ENCODE measurements at regions not wholly inside any gene's neighbourhood (a gene's known extent, or its start where the extent isn't known, plus 50 kb on each side); places are given as distances from the start of the nearest gene placed in this dataset.

DNA sequence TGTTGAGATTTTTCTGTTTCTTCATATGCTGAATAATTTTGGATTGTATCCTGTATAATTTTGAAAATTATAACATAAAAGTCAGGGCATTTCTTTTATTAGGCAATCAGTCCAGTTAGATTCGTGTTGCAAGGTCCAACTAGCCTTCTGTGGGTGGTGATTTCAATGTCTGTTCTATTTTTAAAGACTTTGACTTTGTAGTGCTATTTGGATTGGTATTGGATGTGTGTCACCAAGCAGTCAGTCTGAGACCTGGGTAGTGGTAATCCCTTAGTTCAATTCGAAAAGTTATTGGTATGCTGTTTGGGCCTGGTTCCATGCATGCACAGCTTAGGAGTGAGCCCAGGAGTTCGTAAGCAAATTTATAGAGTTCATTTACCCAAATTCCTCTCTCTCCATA lies 82.2 kb downstream of the EPDR1 start:
- H3K4me3 ChIP-seq (ENCODE audit: low read depth, low read length): no peak overlapping the region
- no peaks in the 10 kb centered on the region for H3K27me3 ChIP-seq (ENCODE audit: control insufficient read depth, insufficient read depth, low read length)
- no peak overlapping the region for H3K9ac ChIP-seq (ENCODE audit: low read depth, low read length)
- H3K4me1 ChIP-seq (ENCODE audit: control insufficient read depth, insufficient read depth, low read length): no peaks in the 10 kb centered on the region
- no peaks in the 10 kb centered on the region for H3K9me3 ChIP-seq (ENCODE audit: control insufficient read depth, insufficient read depth, low read length)
- no peaks in the 10 kb centered on the region for H3K36me3 ChIP-seq (ENCODE audit: control insufficient read depth, insufficient read depth, low read length)

DNA sequence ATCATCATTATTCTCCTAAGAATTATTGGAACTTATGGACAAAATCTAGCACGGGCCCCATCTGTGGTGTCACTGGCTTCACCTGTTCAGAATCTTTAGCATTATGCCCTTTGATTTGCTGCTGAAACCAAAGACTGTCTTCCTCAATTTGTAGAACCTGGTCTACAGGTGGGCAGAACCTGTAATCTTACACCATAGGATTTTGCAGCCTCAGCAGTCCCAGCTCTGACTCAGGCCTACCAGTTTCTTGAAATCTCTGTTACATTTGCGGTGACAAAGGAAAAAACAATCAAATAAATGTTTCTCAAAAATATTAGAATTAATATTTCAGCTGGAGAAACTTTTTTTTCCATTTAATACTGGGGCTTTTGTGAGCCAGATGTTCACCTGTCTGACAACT lies 86.1 kb downstream of the EPDR1 start:
- H3K9ac ChIP-seq (ENCODE audit: low read depth, low read length): no peak overlapping the region
- H3K9me3 ChIP-seq (ENCODE audit: control insufficient read depth, insufficient read depth, low read length): no peaks in the 10 kb centered on the region
- no peaks in the 10 kb centered on the region for H3K27me3 ChIP-seq (ENCODE audit: control insufficient read depth, insufficient read depth, low read length)
- no peaks in the 10 kb centered on the region for H3K4me1 ChIP-seq (ENCODE audit: control insufficient read depth, insufficient read depth, low read length)
- H3K4me3 ChIP-seq (ENCODE audit: low read depth, low read length): no peak overlapping the region
- H3K36me3 ChIP-seq (ENCODE audit: control insufficient read depth, insufficient read depth, low read length): no peaks in the 10 kb centered on the region

DNA sequence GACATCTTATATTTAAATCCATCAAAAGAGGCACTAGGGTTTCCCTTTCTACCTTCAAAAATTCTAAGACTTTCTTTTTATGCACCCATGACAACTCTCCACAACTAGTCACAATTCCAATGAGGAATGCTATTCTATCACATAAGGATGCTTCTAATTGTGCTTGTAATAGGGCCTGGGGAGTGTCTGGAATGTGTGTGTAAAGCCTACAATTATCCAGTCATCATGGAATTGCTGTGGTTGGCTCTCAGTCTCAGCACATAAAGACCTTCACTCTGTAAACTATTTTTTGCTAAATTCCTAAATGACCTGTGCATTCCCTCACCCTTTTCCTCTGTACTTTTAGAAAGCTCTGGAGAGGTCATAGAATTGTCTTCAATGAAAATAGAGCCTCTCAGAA lies 86.7 kb downstream of the EPDR1 start:
- Histone ChIP-seq H3K4me3 (ENCODE audit: low read depth, low read length) (no peak overlapping the region), H3K4me1 (ENCODE audit: control insufficient read depth, insufficient read depth, low read length) (no peaks in the 10 kb centered on the region), H3K36me3 (ENCODE audit: control insufficient read depth, insufficient read depth, low read length) (no peaks in the 10 kb centered on the region), H3K9ac (ENCODE audit: low read depth, low read length) (no peak overlapping the region), H3K9me3 (ENCODE audit: control insufficient read depth, insufficient read depth, low read length) (no peaks in the 10 kb centered on the region), H3K27me3 (ENCODE audit: control insufficient read depth, insufficient read depth, low read length) (no peaks in the 10 kb centered on the region)

DNA sequence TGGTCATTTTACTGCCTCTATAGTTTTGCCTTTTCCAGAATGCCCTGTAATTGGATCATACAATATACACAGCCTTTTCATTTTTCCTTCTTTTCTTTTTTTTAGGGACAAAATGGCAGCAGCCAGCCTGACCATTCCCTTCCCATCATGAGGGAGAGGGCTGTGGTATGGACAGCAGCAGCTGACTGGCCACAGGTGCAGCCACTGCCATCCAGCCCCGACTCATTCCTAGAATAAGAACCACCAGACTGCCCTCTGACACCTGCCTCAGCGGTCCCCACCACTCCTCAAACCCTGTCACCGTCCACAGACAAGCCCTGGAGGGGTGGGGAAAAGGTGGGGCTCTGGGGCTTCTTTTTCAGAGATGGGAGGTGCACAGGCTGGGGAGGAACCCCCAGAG lies 92.8 kb downstream of the EPDR1 start:
- no peaks in the 10 kb centered on the region for H3K36me3 ChIP-seq (ENCODE audit: control insufficient read depth, insufficient read depth, low read length)
- H3K9me3 ChIP-seq (ENCODE audit: control insufficient read depth, insufficient read depth, low read length): no peaks in the 10 kb centered on the region
- H3K9ac ChIP-seq (ENCODE audit: low read depth, low read length): no peak overlapping the region
- no peaks in the 10 kb centered on the region for H3K27me3 ChIP-seq (ENCODE audit: control insufficient read depth, insufficient read depth, low read length)
- H3K4me1 ChIP-seq (ENCODE audit: control insufficient read depth, insufficient read depth, low read length): no peaks in the 10 kb centered on the region
- H3K4me3 ChIP-seq (ENCODE audit: low read depth, low read length): no peak overlapping the region

DNA sequence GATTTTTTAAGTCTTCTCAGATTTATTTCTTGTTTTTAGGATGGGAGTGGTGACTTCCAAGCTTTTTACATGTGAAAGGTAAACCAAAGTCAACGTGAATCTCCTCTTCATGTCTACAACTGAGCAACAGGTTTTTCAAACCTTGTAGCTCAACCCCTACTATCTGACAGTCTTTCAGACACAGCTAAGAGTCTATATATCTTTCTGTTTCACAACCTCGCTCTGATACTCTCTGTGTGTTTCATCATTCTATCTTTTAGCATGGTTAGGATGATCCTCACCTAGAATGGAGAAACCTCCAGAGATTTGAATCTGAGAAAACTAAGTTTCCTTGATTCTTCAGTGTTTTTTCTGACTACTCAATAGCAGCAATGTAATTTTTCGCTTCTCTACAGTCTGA lies 96.1 kb downstream of the EPDR1 start:
- Histone ChIP-seq H3K4me3 (ENCODE audit: low read depth, low read length) (no peak overlapping the region), H3K27me3 (ENCODE audit: control insufficient read depth, insufficient read depth, low read length) (no peaks in the 10 kb centered on the region), H3K9ac (ENCODE audit: low read depth, low read length) (no peak overlapping the region), H3K4me1 (ENCODE audit: control insufficient read depth, insufficient read depth, low read length) (no peaks in the 10 kb centered on the region), H3K9me3 (ENCODE audit: control insufficient read depth, insufficient read depth, low read length) (no peaks in the 10 kb centered on the region), H3K36me3 (ENCODE audit: control insufficient read depth, insufficient read depth, low read length) (no peaks in the 10 kb centered on the region)

DNA sequence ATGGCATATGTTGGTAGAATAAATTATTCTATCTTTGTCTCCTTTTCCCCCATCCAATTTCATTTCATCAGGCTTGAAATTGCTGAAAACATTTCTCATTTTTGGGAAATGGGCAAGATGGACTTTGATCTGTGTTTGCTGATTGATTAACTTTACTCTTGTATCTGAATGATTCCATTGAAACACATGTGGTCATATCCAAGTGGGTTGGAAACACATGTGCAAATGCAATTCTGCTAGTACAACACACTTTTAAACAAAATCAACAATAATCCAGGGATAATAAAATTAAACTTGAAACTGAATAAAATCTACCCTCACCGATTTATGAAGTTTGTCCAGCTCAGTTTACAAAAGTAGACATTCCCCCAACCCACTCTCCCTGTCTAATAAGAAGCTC lies 96.9 kb downstream of the EPDR1 start:
- no peak overlapping the region for H3K4me3 ChIP-seq (ENCODE audit: low read depth, low read length)
- H3K27me3 ChIP-seq (ENCODE audit: control insufficient read depth, insufficient read depth, low read length): no peaks in the 10 kb centered on the region
- no peaks in the 10 kb centered on the region for H3K9me3 ChIP-seq (ENCODE audit: control insufficient read depth, insufficient read depth, low read length)
- H3K4me1 ChIP-seq (ENCODE audit: control insufficient read depth, insufficient read depth, low read length): no peaks in the 10 kb centered on the region
- H3K9ac ChIP-seq (ENCODE audit: low read depth, low read length): no peak overlapping the region
- no peaks in the 10 kb centered on the region for H3K36me3 ChIP-seq (ENCODE audit: control insufficient read depth, insufficient read depth, low read length)

DNA sequence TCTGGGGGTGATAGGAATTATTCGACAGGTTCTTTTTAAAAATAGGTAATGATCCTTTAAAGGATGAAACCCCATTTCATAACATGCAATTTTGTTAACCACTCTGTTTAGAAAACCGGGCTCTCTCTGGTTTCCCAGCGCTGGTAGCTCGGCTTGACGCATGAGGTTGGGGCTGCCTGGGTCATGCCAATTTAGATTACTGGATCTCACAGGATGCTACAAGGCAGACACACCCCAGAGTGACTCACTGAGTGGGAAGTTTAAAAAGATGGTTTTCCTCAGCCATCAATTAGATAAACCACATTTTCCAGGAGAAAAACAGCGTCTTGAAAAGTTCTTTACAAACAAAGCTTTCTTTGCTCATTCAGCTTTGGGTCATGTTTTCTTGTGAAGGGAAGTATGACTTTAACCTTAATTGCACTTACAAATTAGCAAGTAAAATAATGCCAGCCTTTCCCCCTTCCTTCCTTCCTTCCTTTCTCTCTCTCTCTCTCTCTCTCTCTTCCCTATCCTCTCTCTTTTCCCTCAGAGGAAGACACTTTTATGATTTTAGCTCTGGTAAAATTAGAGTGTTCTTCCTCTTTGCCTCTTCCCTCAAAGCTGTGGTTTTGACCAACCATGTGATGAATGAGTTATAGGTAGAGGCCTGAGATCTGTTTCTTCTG lies 99.8 kb downstream of the EPDR1 start:
- no peaks in the 10 kb centered on the region for H3K4me1 ChIP-seq (ENCODE audit: control insufficient read depth, insufficient read depth, low read length)
- H3K4me3 ChIP-seq (ENCODE audit: low read depth, low read length): no peak overlapping the region
- no peaks in the 10 kb centered on the region for H3K27me3 ChIP-seq (ENCODE audit: control insufficient read depth, insufficient read depth, low read length)
- H3K36me3 ChIP-seq (ENCODE audit: control insufficient read depth, insufficient read depth, low read length): no peaks in the 10 kb centered on the region
- no peaks in the 10 kb centered on the region for H3K9me3 ChIP-seq (ENCODE audit: control insufficient read depth, insufficient read depth, low read length)
- H3K9ac ChIP-seq (ENCODE audit: low read depth, low read length): no peak overlapping the region

DNA sequence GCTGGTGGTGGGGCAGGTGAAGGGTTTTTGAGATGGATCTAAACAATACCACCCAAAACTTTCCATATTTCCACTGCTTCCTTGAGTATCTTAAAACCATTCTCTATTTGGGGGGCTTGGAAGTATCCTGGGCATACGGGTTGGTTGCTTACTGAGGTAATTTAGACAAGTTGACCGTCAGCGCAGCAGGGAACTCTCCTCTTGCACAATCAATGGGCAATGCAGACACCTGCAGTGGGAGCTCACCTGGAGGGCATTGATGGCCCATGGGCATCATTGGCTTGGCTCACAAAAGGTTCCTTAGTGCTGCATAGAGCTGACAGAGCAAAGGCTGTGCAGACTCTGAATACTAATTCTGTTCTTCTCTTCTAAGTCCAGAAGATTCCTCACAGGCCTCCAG lies 101.5 kb downstream of the EPDR1 start:
- Histone ChIP-seq H3K4me3 (ENCODE audit: low read depth, low read length) (no peak overlapping the region), H3K4me1 (ENCODE audit: control insufficient read depth, insufficient read depth, low read length) (no peaks in the 10 kb centered on the region), H3K9ac (ENCODE audit: low read depth, low read length) (no peak overlapping the region), H3K9me3 (ENCODE audit: control insufficient read depth, insufficient read depth, low read length) (no peaks in the 10 kb centered on the region), H3K27me3 (ENCODE audit: control insufficient read depth, insufficient read depth, low read length) (no peaks in the 10 kb centered on the region), H3K36me3 (ENCODE audit: control insufficient read depth, insufficient read depth, low read length) (no peaks in the 10 kb centered on the region)

DNA sequence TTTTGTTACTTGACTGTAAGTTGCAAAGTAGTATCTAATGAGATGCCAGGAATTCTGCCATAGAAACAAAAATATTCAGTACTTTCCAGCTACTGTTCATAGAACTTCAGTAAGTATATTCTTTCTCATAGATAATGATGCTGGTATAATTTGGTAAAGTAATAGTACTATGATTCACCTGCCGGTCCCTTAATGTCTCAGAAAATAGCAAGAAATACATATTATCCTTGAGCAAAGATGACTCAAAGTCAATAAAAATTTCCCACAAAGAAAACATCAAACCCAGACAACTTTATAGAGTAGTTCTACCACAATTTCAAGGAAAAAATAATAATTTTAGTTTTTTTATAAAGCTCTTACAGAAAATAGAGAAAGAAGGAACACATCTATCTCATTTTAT lies 105.4 kb downstream of the EPDR1 start:
- no peaks in the 10 kb centered on the region for H3K9me3 ChIP-seq (ENCODE audit: control insufficient read depth, insufficient read depth, low read length)
- H3K27me3 ChIP-seq (ENCODE audit: control insufficient read depth, insufficient read depth, low read length): no peaks in the 10 kb centered on the region
- H3K4me1 ChIP-seq (ENCODE audit: control insufficient read depth, insufficient read depth, low read length): no peaks in the 10 kb centered on the region
- H3K36me3 ChIP-seq (ENCODE audit: control insufficient read depth, insufficient read depth, low read length): no peaks in the 10 kb centered on the region
- no peak overlapping the region for H3K9ac ChIP-seq (ENCODE audit: low read depth, low read length)
- H3K4me3 ChIP-seq (ENCODE audit: low read depth, low read length): no peak overlapping the region

DNA sequence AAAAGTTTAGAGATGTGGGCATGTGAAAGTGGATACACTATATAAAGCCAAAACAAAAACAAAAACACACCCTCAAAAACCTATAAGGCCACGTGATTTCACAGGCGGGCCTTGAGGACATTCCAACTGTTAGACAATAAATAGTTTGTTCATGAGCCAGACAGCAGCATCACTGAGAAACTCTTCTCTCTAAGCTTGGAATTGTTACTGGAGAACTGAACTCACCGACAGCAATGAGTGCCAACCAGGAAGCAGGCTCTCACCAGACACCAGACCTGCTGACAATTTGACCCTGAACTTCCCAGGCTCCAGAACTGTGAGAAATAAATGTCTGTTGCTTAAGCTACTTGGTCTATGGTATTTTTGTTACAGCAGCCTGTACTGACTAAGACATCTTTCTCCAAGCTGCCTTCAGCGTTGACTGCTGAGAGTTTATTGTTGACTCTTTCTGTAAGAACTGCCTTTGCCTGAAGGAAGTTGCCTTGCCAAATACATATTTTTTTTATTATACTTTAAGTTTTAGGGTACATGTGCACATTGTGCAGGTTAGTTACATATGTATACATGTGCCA lies 107.5 kb downstream of the EPDR1 start:
- no peaks in the 10 kb centered on the region for H3K4me1 ChIP-seq (ENCODE audit: control insufficient read depth, insufficient read depth, low read length)
- no peaks in the 10 kb centered on the region for H3K9me3 ChIP-seq (ENCODE audit: control insufficient read depth, insufficient read depth, low read length)
- H3K4me3 ChIP-seq (ENCODE audit: low read depth, low read length): no peak overlapping the region
- no peaks in the 10 kb centered on the region for H3K36me3 ChIP-seq (ENCODE audit: control insufficient read depth, insufficient read depth, low read length)
- no peaks in the 10 kb centered on the region for H3K27me3 ChIP-seq (ENCODE audit: control insufficient read depth, insufficient read depth, low read length)
- no peak overlapping the region for H3K9ac ChIP-seq (ENCODE audit: low read depth, low read length)

DNA sequence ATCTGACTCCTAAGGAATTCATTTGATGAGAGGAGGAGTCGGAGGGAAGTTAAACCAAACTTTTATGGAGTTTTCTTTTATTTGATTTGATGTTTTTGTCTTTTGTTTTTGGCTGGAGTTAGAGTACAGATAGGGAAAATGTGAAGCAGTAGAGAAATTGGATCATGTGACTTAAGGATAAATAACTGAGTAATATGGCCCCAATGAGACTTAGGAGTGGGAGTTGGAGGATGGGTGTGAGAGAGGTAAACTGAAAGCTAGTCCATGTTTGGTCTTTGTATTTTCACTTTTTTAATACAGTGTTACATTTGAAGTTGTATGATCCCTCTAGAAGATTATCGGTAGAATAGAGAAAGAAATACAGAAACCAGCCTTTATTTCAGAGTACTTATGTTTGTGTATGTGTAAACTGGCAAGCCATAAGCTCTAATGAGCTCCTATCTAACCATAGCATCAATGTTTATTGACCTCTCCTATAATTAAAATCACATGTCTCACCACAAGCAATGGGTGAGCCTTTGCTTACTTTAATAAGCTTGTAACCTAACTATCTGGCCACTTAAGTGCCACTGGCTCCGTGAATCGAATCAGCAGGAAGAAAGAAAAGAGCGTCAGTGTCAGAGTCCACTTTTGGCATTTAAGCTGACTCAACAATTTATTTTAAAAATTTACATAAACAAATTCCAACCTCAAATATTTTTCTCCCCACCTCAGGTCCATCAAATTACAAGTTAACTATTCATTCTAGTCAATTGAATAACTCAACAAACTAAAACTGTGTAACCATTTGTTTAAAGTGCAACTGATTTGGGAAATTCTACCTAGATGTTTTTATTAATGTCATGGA lies 113.8 kb downstream of the EPDR1 start:
- no peak overlapping the region for H3K9ac ChIP-seq (ENCODE audit: low read depth, low read length)
- no peak overlapping the region for H3K4me3 ChIP-seq (ENCODE audit: low read depth, low read length)
- H3K4me1 ChIP-seq (ENCODE audit: control insufficient read depth, insufficient read depth, low read length): no peaks in the 10 kb centered on the region
- H3K36me3 ChIP-seq (ENCODE audit: control insufficient read depth, insufficient read depth, low read length): no peaks in the 10 kb centered on the region
- no peaks in the 10 kb centered on the region for H3K27me3 ChIP-seq (ENCODE audit: control insufficient read depth, insufficient read depth, low read length)
- H3K9me3 ChIP-seq (ENCODE audit: control insufficient read depth, insufficient read depth, low read length): no peaks in the 10 kb centered on the region

DNA sequence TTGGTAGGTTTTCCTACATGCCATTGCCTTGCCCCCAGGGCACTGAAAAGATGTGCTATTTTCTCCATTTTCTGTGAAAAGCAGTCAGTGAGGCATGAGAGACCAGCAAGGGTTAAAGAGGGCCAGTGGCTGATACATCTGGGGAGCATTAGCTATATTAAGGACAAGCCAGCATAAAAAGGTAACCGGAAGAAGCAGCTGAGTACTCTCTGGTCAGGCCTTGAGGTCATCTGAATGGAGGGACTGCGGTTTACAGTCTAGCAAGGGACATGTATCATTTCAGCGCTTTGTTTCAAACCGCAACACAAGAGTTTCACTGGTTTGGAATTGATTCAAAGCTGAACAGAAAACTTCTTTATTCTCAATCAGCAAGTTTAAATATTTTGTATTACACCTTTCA lies 120.4 kb downstream of the EPDR1 start:
- H3K4me3 ChIP-seq (ENCODE audit: low read depth, low read length): no peak overlapping the region
- H3K27me3 ChIP-seq (ENCODE audit: control insufficient read depth, insufficient read depth, low read length): no peaks in the 10 kb centered on the region
- H3K36me3 ChIP-seq (ENCODE audit: control insufficient read depth, insufficient read depth, low read length): no peaks in the 10 kb centered on the region
- no peak overlapping the region for H3K9ac ChIP-seq (ENCODE audit: low read depth, low read length)
- H3K4me1 ChIP-seq (ENCODE audit: control insufficient read depth, insufficient read depth, low read length): no peaks in the 10 kb centered on the region
- H3K9me3 ChIP-seq (ENCODE audit: control insufficient read depth, insufficient read depth, low read length): no peaks in the 10 kb centered on the region
